HG02759 (cell line): ENCODE measurements at regions not wholly inside any gene's neighbourhood (a gene's known extent, or its start where the extent isn't known, plus 50 kb on each side); places are given as distances from the start of the nearest gene placed in this dataset.

Experiments
- ATAC-seq: cut with Tn5 transposase; IDR thresholded peaks from one replicate; pipeline ENCODE4 v1.9.1; 2021; ENCODE audit warnings: mild to moderate bottlenecking, moderate library complexity; ENCODE audit not compliant: unreplicated experiment

DNA sequence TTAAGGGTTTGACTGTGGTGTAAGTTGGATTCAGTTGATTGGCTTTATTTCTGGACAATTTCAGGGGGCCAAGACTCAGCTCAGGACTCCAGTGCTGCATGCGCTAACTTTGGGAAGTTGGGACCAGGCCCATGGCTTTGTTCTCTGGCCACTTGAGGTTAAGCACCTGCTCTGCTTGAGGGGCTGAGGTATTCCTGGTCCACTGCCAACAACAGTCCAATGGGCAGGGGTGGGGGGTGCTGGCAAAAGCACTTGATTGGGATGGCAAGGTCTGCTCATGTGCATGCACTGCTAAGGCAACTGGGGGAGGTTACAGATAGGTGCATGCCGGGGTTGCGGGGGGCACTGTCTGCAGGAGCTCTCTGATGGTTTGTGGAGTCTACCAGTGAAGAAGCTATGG lies 52.6 kb upstream of the ASB17 start:
- no peak for ATAC-seq

DNA sequence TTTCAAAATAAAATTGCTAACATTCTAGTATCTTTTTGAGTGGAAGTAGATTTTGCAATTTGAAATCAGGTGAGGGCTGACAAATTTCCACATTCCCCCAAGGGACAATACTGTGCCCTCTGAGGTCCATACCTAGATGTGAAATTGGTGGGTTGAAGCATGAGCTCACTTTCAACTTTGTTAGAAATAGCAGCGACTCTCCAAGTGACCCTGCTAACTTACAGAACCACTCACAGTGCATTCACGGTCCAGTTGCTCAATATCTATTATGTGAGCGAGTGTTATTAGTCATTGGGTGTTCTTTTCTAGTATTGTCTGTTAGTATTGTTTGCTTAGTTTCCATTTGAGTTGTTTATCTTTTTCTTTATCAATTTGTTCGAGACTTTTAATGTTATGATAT lies 53.6 kb upstream of the ASB17 start:
- peak; percentile 90 for ATAC-seq

DNA sequence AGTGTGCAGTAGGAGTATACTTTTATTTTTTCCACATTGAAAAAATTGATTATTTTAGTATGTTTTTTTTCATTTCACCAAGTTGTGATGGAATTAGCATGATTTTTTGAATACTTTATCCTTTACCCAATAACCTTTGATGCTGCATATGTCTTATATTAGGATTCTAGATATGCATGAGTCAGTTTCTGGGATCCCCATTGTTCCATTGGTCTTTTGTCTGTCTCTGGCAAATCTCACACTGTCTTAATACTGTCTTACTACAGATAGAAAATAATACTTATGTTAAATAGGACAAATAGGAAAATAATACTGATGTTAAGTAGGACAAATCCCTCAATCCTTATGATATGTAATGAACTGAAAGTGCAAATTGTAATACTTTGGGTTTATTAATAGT lies 54.3 kb upstream of the ASB17 start:
- ATAC-seq, result no peak

DNA sequence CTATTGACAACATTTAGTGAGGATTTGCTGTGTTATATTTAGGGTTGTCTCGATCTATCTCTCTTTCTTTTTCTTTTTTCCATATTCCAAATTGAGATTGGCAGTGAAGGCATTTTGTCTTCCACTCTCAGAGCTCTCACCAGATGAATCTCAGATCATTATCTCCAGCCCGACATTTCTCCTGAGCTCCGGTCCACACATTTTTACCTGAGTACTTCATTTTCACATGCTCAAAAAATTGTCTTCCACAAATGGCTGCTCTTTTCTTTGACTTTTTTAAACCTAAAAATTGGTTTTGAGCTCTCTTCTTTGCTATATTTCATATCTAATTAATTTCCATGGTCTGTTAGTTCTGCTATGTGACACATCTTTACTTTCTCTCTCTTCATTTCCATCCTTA lies 56.9 kb upstream of the ASB17 start:
- ATAC-seq, result no peak

DNA sequence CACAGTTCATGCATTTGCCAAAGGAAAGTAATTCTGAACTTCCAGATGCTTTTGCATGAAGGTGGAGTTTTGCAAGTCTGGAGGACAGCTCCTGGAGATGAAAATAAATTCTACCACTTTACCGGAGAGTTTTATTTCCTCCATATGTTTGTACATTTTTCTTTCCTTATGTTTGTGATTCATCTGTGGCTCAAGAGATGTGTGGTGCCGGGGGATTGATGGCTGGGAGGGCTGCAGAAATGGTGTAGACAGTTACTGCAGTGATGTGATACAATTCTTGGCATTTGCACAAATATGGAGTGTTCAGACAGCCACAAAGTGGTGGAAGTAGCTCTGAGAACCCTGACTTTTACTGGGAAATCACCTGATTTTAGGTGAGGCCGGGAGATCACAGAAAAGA lies 58.5 kb upstream of the ASB17 start:
- ATAC-seq, result no peak

DNA sequence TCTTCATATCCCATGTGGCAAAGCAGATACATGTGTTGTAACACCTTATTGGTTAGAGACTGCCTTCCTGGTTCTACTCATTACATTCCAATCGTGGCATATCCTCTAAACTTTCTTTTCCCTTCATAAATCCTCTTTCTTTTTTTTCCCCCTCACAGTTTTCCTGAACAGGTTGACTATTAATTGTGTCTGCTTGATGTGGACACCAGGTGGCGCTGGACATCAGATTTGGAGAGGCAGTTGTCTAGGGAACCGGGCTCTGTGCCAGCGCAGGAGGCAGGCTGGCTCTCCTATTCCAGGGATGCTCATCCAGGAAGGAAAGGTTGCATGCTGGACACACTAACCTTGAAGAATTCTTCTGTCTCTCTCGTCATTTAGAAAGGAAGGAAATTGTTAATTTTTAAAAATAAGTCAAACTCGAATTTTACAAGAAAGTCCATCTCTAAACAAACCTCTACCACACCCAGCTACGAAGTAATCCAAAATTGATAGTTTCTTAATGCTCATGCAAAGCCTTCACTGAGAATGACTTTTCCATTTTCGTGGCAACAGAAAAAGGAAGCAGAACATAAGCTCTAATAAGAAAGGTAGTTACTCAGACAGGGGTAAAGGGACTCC lies 59.4 kb upstream of the ASB17 start:
- ATAC-seq, result peak; percentile 84

DNA sequence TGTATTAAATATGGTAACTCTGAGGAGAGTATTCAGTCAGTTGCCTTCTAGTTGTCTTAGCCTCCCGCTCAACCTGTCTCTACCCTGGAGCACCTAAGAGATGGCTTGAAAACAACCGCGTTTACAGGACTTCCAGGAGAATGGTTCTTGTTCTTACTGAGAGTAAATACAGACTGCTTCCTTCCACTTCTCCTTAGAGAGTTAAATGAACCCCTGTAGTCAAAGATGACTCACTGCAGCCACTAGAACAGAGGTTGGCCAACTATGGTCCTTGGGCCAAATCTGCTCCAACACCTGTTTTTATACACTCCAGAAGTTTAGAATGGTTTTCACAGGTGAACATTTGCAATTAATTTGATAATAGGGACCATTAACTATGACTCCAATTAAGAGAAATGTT lies 60.1 kb upstream of the ASB17 start:
- no peak for ATAC-seq

DNA sequence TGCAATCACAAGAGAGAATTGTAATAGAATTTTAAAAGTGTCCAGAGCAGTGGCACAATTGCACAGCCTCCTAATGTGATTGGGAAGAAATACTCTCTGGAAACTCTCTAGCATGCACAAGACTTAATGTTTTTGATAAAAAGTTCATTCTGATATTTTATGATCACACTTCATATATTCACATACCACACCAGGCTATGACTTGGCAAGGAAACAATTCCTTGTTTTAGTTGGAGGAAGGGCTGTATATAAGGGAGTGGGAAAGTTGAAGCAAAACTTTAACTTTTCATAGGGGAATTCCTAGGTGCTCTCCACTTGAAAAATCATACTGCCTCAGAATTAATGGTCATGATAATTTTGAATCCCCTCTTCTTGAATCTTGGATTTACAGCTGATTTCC lies 61.5 kb upstream of the ASB17 start:
- ATAC-seq, result no peak

DNA sequence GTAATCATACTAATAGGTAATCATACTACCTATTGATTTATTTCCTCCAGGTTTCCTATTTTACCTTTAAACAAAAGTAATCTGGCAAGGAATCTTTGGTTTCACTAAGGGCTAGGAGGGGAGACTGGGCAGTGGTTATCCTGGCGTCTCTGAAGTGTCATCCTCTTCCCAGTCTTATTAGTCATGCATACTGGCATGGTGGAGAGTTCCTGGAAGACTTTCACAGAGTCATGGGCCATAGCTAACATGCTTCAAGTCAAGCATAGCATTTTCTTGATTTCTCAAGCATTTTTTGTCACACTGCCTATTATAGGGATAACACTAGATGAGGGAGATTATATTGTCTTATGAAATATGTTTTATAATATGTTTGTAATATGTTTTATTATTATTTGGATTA lies 64.0 kb upstream of the ASB17 start:
- no peak for ATAC-seq

DNA sequence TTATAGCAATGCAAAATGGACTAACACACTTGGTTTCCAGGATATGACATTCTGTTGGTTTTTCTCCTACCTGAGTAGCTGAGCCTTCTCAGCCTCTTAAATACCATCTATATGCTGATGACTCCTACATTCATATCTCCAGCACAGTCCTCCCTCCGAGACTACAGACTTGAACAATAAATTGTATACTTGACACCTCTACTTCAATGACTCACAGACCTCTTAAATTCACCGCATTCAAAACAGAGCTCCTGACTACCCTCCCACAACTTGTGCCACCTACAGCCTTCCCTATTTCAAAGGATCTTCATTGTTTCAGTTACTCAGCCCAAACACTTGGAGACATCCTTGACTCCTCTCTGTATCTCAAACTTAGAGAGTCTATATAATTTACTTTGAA lies 66.8 kb upstream of the ASB17 start:
- ATAC-seq, result no peak

DNA sequence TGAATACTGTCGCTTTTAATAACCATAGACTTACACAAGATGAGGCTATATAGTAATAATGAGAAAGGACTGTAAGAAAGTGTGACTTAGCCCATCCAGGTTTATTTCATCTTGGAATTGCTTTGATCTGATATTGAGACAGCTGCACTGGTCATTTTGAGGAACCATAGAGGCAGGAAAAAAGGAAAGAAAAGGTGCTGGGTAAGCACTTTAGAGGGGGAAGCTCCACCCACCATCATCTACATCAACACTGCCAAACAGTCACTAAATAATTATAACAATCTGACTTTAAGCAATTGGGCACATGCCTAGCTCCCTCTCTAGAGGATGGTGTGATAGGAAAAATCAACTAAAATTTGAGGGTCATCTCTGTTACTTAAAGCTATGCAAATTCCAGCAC lies 70.6 kb upstream of the ST6GALNAC3 start:
- no peak for ATAC-seq

DNA sequence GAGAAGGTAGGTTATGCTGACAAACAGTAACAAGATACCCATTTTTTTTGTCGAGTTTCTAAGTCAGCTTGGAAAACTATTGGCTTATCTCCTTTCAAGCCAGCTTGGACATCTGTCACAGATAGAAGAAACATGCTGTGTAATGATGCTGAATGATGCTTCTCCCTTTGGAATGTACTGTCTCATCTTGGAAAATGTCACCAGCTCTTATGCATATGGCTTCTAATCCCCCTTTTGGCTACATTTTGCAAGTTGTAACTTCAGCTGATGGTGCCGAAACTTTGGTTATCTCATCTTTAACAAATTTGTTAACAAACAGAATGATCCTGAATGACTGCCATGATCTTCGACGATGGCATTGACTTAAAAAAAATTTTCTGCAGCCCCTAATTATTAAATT lies 68.8 kb upstream of the ST6GALNAC3 start:
- ATAC-seq, result no peak

DNA sequence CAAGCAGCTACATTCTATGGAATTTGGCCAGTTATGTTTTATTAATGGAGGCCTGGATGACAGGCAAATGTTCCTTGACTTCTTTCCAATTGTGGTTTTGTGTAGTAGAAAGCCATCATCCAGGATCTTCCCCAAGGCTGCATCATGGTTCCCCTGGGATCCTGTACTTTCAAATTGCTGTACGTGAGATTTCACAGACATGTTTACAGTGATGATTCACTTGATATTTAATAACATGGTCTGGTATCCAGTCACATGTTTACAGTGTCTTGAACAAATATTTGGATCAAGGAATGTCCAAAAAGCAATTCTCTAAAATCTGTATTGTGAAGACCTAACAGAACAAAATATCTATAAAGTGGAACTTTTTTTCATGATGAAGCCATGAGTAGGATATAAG lies 68.3 kb upstream of the ST6GALNAC3 start:
- ATAC-seq, result no peak

DNA sequence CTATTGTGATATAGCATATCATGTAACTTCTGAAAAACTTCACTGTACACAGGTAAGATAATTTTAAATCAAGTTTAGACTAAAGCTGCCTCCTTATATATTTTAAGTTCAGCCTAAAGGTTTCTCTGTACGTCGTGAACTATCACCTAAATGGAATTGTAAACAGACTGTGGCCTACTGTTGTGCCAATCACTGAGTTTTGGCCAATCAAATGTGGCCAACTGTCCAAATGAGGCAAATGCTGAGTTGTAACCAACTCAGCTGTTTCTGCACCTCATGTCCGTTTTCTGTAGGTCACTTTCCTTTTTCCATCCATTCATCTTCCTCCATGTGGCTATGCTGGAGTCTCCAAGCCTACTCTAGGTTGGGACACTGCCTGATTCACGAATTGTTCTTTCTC lies 63.7 kb upstream of the ST6GALNAC3 start:
- no peak for ATAC-seq

DNA sequence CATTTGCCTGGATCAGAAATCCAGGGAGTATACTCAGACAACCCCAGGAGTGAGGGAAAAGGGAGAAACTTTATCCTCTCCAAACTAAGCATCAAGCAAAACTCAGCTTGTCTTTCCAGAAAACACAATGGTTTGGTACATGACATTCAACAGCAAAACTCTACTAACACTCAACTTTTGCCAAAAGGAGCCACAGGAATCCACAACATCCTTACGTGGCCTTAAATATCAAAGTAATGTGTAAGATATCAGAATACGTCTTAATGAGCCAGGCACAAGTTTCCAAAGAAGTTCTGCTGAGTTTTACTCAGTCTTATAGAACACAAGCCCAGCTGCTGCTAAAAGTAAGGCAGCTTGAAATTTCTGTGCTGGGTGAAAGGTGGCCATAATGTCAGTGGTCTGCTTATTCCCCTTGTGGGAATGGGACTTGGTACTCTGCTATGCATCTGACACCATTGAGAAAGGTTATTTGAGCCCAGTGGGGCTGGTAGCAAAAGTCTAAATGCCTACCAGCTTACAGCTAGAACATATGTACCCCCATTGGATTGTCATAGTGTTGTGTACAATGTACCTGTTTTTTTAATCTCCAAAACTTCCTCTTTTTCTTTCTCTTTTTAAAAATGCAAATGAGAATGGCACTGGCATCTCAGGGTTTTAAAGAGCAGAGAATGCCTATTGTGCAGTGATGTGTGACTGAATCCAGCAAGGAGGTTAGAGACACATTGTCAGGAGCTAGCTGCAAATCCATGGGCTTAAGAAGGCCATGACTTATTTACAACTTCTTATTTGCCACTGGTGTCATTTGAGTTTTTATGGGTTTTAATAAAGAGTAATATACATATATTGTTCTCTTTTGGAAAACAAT lies 62.0 kb upstream of the ST6GALNAC3 start:
- ATAC-seq, result no peak

DNA sequence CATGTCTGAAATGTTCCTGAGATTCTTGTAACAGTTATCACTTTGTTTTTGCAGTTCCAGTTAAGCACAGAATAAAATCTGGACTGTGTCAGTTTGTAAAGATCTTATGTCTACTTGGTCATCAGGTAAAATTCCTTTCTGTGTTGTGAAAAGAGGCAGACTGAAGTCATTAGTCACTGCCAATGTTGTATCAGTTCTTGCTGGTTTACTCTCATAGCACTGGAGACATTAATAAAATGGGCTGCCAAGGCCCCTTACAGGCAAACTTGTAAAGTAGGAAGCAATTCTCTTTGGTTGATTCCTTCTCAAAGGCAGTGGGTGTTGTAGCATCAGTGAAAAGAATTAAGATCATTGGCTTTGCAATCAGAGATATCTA lies 61.4 kb upstream of the ST6GALNAC3 start:
- ATAC-seq, result no peak

DNA sequence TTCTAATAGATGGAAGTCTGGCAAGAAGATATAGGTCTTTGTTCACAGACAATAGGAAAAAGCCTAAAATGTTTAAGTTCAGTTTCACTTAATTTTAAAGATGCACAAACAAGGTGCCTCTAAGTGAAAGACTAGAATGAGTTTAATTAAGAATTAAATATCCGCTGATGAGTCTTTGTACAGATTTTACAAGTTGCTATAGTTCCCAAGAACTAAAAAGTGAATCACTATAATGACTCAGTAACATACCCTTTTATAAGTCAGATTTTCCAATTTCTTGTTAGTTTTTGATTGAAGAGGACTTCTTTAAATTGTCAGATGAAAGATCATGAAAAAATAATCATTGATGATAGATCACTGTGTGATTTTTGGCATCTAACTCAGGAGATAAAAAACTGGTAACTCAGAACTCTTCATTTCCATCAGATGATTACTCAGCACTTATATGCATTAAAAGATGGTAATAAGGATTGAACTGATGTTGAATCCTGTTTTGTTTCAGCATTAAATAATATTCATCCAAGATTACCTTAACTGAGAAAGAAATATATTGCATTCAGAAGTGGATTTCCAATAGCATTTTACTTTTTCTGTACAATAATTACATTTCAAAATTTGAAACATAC lies 59.0 kb upstream of the ST6GALNAC3 start:
- no peak for ATAC-seq

DNA sequence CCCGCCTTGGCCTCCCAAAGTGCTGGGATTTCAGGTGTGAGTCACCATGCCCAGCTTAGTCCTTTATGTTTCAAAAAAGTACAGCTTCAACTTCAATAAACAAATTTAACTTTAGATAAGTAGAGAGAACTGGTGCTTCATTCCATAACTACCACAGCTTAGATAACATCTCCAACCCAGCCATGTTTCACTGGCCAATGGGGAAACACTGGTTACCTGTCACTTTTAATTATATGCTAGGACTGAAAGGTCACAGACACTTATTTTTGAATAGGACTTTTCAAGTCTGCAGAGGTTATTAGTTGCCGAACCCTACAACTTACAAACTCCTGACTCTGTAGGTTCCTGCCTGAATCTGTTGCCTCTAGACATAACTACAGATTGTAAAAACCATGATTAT lies 56.5 kb upstream of the ST6GALNAC3 start:
- ATAC-seq, result no peak

DNA sequence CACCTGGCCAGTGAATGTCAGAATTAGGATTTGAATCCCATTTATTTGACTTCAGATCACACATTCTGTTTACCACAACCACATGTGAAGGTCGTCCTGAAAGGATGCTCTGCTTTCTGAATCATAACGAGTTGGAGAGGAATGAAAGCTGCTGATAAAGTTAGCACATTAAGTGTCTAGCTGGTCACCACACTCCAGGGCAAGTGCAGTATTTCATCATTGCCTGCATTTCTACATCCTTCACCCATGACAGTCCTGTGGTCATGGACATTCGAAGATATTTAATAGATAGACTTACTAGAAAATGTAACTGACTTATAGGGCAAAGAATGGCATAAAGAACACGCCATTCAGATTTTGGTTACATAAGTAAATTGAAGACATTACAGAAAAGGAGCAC lies 52.7 kb upstream of the ST6GALNAC3 start:
- ATAC-seq, result no peak

DNA sequence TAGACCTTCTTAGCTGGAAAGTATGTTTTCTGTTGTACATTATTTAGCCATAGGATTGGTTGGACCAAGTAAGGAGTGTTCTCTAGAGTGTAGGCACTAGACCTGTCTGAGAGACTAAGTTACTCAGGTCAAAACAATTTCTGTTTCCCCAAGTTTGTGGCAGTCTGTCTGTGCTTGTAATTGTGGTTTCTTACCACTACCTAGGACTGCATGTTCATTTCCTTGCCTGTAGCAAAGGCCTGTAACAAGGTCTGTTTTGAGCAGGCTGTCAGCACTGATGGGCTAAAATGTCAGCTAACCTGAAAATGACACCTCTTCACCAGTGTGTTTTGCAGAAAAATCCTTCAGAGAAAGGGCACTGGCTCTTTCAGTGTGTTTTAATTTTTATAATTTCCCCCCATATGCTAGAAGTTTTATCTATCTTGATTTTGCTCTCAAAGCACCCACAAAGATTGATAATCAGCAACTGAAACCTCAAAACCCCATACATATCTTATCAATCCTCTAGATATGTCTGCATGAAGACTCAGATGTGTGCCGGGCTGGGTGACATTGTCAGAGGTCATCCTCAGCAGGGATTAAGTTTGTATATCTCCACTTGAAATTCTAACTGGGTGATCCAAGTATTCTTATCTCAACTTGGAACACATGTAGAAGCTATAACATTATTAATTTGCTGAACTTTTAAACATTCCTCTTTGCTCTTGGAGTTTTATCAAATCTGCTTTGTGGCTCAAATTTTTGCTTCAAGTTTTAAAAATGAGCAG lies 50.7 kb upstream of the ST6GALNAC3 start:
- ATAC-seq, result no peak
